Stomach smooth muscle (tissue), 2 donors: ENCODE measurements at regions not wholly inside any gene's neighbourhood (a gene's known extent, or its start where the extent isn't known, plus 50 kb on each side); places are given as distances from the start of the nearest gene placed in this dataset.
"Not testable (repeated sequence)": the region's sequence is repeated elsewhere in the genome, so short reads cannot be mapped to it uniquely, and the experiment has no call there.

ENCODE experiments used
- H3K27ac ChIP-seq: one replicate; pipeline ENCODE4 v1.7.0; 2013; ENCODE audit warnings: mild to moderate bottlenecking, low read length, inconsistent platforms
- H3K27me3 ChIP-seq, 2 donors: one replicate each; pipeline ENCODE4 v1.7.0; 2013; ENCODE audit warnings: low read length in 2 of 2; ENCODE audit not compliant: insufficient read depth in 2 of 2, control insufficient read depth in 1 of 2
- H3K36me3 ChIP-seq, 2 donors: one replicate each; pipeline ENCODE4 v1.7.0; 2013; ENCODE audit warnings: low read length in 2 of 2; ENCODE audit not compliant: control insufficient read depth in 2 of 2, insufficient read depth in 2 of 2
- H3K4me1 ChIP-seq: one replicate; pipeline ENCODE4 v1.7.0; 2013; ENCODE audit warnings: low read length; ENCODE audit not compliant: control insufficient read depth, insufficient read depth
- H3K4me3 ChIP-seq, 2 donors: one replicate each; pipeline ENCODE4 v1.7.0; 2013; ENCODE audit warnings: low read length in 2 of 2
- H3K9ac ChIP-seq, 2 donors: one replicate each; pipeline ENCODE4 v1.7.0; 2013; ENCODE audit warnings: low read length in 2 of 2, mild to moderate bottlenecking in 1 of 2
- H3K9me3 ChIP-seq, 2 donors: one replicate each; pipeline ENCODE4 v1.7.0; 2013; ENCODE audit warnings: low read length in 2 of 2; ENCODE audit not compliant: control insufficient read depth in 2 of 2
- donor health status: healthy.
- donor health status: Pancreatic carcinoma.

DNA sequence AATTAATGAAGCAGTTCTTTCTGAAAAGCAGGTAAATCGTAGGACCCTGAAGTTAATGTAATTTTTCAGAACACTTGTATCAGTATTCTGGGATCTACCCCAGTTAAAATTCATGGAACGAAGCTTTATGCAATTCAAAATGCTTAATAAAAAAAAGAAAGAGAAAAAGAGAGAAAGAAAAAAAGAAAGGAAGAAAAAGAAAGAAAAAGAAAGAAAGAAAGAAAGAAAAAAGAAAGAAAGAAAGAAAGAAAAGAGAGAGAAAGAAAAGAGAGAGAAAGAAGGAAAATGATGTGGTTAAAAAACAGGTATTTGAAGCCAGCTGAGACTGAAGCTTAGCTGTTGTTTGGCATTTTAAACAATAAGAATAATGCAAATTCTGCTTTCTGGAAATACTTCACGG, 427.4 kb upstream of the AKR1E2 start:
- no peak overlapping the region for H3K9ac ChIP-seq

DNA sequence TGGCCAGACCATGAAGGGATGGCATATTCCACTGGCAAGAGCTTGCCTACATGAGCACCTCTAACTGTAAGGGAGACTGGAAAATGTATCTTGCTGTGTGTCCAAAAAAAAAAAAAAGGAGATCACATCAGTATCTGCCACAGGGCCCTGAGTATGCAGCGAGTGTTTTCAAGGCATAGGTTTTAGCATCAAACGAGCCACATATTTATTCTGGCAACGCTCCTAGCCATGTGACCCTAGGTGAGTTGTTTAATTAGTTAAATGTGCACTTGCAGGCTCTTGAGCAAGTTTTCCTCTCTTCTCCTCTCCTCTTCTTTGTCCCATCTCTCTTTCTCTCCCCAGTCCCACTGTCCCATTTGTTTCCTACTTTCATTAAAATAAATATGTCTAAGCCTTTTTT, 428.7 kb upstream of the AKR1E2 start:
- Histone ChIP-seq H3K27me3 (no peaks in the 10 kb centered on the region), H3K36me3 (no peaks in the 10 kb centered on the region), H3K27ac (no peak overlapping the region), H3K9me3 (no peaks in the 10 kb centered on the region), H3K9ac (no peak overlapping the region), H3K4me3 (no peak overlapping the region), H3K4me1 (no peaks in the 10 kb centered on the region)

More for the DNA sequence above, 427.4 kb upstream of the AKR1E2 start:
- H3K27ac ChIP-seq: no peak overlapping the region
- H3K36me3 ChIP-seq: no peaks in the 10 kb centered on the region
- H3K27me3 ChIP-seq: no peaks in the 10 kb centered on the region
- no peaks in the 10 kb centered on the region for H3K9me3 ChIP-seq
- no peaks in the 10 kb centered on the region for H3K4me1 ChIP-seq
- H3K4me3 ChIP-seq: no peak overlapping the region

DNA sequence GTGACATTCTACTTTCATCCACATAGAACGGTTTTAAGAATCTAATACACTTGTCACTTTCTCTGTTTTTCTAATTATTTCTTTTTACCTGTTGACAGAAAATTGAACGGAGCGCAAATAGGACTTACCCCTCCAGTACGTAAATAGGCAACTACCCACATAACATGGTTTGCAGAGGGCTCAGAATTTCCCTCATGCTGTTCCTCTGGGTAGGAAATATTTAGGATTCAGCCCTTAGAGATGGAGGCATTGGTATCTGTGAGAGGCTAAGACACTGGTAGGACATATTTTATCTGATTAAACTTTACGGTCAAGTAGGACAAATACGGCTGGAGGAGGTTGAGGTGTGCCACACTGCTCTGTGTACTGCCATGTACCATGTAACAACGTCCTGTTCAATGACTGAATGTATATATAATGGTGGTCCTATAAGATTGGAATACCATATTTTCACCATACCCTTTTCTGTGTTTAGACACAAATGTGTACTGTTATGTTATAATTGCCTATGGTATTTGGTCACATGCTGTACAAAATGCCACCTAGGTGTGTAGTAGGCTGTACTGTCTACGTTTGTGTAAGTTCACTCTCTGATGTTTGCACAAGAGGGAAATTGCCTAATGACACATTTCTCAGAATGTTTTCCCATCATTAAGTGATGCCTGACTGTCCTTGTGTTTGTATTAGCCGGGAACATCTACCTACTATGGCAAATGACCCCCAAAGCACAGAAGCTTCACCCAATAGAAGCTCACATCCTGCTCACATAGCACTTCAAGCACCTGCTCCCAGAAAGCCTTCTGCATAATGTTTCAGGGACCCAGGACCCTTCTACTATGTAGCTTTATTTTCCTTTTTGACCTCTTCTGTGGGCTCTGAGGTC, 429.4 kb upstream of the AKR1E2 start:
- H3K9me3 ChIP-seq: no peaks in the 10 kb centered on the region
- H3K27me3 ChIP-seq: no peaks in the 10 kb centered on the region
- H3K4me1 ChIP-seq: no peaks in the 10 kb centered on the region
- no peaks in the 10 kb centered on the region for H3K36me3 ChIP-seq
- H3K4me3 ChIP-seq: no peak overlapping the region
- H3K27ac ChIP-seq: no peak overlapping the region
- H3K9ac ChIP-seq: no peak overlapping the region

DNA sequence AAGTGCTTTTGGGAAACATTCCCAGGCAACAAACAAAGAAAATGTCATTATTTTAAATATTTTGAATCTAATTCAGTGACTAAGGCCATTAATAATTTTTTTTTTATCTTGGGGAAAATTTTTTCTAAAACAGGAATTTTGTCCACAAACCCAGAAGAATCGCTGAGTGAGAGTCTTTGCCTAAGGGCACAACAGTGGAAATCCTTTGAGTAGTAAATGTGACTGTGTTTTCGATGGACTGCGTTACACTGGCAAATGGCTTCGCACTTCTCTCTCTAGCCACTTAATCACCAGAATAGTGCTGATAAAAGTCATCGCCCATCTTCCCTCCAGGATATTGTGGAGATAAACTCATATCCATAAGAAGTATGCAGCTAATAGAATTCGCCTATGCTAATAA, 430.3 kb upstream of the AKR1E2 start:
- H3K4me3 ChIP-seq: no peak overlapping the region
- no peak overlapping the region for H3K9ac ChIP-seq
- no peaks in the 10 kb centered on the region for H3K36me3 ChIP-seq
- no peaks in the 10 kb centered on the region for H3K27me3 ChIP-seq
- H3K4me1 ChIP-seq: no peaks in the 10 kb centered on the region
- H3K27ac ChIP-seq: no peak overlapping the region
- no peaks in the 10 kb centered on the region for H3K9me3 ChIP-seq

DNA sequence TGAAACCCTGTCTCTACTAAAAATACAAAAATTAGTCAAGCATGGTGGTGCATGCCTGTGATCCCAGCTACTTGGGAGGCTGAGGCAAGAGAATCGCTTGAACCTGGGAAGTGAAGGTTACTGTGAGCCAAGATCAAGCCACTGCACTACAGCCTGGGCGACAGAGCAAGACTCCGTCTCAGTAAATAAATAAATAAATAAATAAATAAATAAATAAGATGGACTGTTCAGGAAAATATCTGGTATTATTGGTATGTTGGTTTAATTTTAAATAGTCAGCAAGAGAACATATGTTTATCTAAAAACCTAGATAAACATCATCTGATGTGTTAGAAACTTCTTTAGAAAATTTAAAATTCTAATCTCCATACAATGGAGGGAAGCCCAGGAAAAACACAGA, 431.6 kb upstream of the AKR1E2 start:
- not testable (repeated sequence) for H3K27me3 ChIP-seq, H3K9me3 ChIP-seq, H3K4me3 ChIP-seq, H3K36me3 ChIP-seq, H3K9ac ChIP-seq, H3K4me1 ChIP-seq, H3K27ac ChIP-seq

DNA sequence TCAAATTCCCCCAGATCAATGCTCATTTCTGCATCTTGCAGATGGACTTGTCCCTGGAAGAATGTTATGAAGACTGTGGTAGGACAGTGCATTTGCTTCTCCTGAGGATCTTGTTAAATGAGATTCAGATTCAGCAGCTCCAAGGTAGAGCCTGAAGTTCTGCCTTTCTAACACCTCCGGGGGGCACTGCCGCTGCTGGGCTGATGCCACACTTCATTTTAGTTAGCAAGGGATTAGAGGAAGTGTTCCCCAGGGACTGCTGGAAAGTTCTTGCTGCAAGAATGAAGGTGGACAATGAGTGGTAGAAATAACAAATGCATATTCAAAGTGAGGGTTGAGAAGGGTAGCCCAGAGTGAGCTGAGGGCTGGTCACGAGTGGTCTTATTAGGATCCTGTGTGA, 434.3 kb upstream of the AKR1E2 start:
- Histone ChIP-seq H3K9me3 (no peaks in the 10 kb centered on the region), H3K4me1 (no peaks in the 10 kb centered on the region), H3K4me3 (no peak overlapping the region), H3K9ac (no peak overlapping the region), H3K36me3 (no peaks in the 10 kb centered on the region), H3K27ac (no peak overlapping the region), H3K27me3 (no peaks in the 10 kb centered on the region)

DNA sequence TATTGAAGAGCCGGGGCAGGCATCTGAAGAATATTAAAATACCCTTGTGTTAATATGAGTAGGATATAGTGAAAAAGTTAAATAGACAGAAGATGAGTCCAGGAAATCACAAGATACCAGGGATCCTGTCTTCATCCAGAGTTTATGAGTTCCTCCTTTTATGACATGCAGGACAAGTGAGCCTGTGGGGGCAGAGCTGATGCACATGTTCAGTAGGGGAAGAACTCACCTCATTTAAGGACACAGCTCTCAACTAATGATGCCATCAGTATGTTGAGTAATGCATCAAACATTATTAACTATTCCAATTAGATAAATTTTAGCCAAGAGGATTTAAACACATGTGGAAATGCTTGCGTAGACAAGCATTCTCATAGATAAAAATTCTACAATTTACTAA, 435.8 kb upstream of the AKR1E2 start:
- Histone ChIP-seq H3K36me3 (no peaks in the 10 kb centered on the region), H3K4me3 (no peak overlapping the region), H3K27ac (no peak overlapping the region), H3K9ac (no peak overlapping the region), H3K4me1 (no peaks in the 10 kb centered on the region), H3K9me3 (no peaks in the 10 kb centered on the region), H3K27me3 (no peaks in the 10 kb centered on the region)

DNA sequence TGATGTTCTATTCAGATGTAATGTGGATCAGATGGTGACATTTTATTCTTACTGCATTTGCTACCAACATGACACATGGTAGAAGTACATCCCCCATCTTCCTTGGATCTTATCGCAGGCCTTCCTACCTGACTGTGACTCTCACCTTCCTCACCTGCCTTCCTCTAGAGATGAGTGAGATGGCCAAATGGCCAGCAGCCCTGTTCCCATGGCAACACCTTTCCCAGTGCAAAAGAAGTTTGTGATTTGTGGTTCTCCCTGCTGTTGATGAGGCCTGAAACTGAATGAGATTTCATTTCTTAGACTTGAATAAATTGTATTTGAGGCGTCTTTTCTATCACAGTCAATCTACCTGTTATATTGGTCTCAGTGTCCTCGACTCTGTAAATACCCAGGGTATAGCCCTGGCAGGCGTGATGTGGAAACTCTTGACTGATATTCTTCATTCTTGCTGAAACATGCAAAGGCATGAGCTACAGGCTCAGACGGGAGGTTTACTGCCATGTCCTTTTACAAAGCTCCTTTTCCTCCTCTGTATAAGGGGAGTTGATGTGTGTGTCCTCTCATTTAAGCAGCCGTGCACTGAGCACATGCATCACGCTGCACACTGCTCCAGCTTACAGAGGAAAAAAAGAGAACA, 440.7 kb upstream of the AKR1E2 start:
- H3K27ac ChIP-seq: no peak overlapping the region
- H3K4me1 ChIP-seq: peaks cover 4% of the 10 kb centered on the region
- no peaks in the 10 kb centered on the region for H3K9me3 ChIP-seq
- no peaks in the 10 kb centered on the region for H3K27me3 ChIP-seq
- H3K36me3 ChIP-seq: no peaks in the 10 kb centered on the region
- H3K4me3 ChIP-seq: no peak overlapping the region
- no peak overlapping the region for H3K9ac ChIP-seq

DNA sequence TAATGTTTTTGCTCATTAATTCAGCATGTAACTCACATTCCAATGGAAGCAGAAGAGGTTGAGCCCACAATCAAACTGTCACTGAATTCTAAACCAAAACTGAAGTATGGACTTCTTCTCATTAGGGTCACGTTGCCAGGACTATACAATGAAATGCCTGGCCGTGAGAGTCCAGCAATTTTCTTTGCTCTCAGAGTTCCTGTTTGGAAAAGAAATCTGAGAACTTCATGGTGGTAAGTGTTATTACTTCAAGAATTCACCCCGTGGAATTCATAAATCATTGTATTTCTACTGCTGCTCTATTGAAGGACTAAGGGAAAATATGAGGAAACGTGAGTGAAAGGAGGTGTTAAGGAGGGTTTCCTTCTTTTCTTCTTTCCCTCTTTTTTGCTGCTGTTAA, 441.8 kb upstream of the AKR1E2 start:
- H3K4me3 ChIP-seq: peak overlapping the region; percentile 26 to 50
- H3K27me3 ChIP-seq: no peaks in the 10 kb centered on the region
- H3K4me1 ChIP-seq: peaks cover 4% of the 10 kb centered on the region
- no peak overlapping the region for H3K9ac ChIP-seq
- no peaks in the 10 kb centered on the region for H3K36me3 ChIP-seq
- no peaks in the 10 kb centered on the region for H3K9me3 ChIP-seq
- no peak overlapping the region for H3K27ac ChIP-seq

DNA sequence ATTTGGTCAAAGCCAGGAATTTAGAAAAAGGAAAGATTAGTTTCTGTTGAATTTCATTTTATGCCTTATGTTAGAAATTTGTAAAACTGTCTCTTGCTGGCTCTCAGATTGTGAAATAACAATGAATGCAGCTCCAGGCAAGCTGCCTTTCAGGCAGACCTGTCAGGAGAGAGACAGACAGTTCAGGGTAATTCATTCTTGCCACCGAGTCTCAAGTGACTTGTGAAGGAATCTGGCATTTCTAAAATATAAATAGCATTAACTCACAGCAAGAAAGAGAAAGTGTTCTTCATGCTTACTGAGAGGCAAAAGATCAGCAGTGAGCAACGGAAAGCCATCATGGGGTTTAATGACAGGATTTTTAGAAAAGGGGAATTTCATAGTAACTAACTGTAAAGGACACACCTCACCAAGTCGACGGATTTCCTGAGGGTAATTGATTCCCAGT, 442.3 kb upstream of the AKR1E2 start:
- Histone ChIP-seq H3K36me3 (no peaks in the 10 kb centered on the region), H3K9me3 (no peaks in the 10 kb centered on the region), H3K27ac (no peak overlapping the region), H3K4me3 (peak overlapping the region; percentile 26 to 40), H3K4me1 (peaks cover 4% of the 10 kb centered on the region), H3K27me3 (no peaks in the 10 kb centered on the region), H3K9ac (no peak overlapping the region)

DNA sequence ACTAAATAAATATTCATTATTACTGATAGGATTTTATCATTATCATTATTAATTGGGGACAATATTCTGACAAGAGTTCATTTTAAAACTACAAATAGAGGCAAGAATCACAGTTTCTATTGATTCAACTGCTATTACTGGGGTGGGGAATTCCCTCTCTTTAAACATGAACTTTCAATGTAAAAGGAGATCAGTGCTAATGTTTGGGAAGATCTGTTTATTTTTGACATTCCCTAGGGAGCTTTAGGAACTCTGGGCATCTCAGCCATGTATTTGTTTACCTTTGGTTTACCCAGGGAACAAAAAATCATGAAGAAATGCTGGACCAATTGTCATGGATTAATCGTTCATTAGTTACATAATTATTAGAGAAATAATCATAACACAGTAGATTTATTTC, 443.2 kb upstream of the AKR1E2 start:
- peaks cover 4% of the 10 kb centered on the region for H3K4me1 ChIP-seq

More for the DNA sequence above, 443.2 kb upstream of the AKR1E2 start:
- Histone ChIP-seq H3K27ac (no peak overlapping the region), H3K9me3 (no peaks in the 10 kb centered on the region), H3K4me3 (no peak overlapping the region), H3K27me3 (no peaks in the 10 kb centered on the region), H3K9ac (no peak overlapping the region), H3K36me3 (no peaks in the 10 kb centered on the region)
